GM12865 (cell line): ENCODE measurements at regions not wholly inside any gene's neighbourhood (a gene's known extent, or its start where the extent isn't known, plus 50 kb on each side); places are given as distances from the start of the nearest gene placed in this dataset.

ENCODE experiments used
- DNase-seq: peaks from one replicate; pipeline ENCODE4 v3.0.0; 2010; ENCODE audit warnings: low read depth
- H3K4me3 ChIP-seq: 2 replicates; pipeline ENCODE4 v1.5.1; 2011; ENCODE audit warnings: mild to moderate bottlenecking, low read depth, low read length, control low read depth
- CTCF ChIP-seq: IDR thresholded peaks from 2 replicates; pipeline ENCODE4 v1.5.1; 2011; ENCODE audit warnings: low read length, control low read depth, low read depth, inconsistent platforms; ENCODE audit not compliant: insufficient read depth; ENCODE audit errors: missing control alignments

DNA sequence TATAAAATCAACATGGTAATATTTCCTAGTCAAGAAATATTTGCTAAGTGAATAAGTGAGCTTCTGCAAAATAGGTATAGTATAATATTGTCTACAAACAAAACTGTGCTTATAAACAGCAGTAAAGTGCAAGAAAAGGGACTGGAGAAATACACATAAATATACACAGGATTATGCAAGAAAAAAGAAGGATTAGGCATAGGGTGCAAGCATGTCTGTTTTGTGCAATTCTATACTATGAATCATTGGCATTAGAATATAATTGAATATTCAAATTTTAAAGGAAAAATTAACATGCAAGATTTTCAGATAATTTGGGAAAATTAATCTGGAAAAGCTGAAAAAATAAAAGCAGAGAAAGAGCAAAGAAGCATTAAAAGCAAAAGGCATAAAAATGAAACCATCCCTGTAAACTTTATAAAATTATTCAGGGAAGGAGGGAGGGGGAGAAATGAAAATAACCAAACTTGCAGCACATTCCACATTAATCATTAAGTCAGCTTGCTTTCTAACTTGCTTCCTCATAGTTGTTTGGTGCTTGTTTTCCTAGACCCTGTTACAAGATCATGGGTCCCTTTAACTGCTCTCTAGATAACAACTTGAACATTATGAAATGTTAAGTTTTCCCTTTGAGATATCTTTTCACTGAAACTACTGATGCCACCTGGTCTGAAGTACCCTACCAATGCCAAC is 147.4 kb upstream of the STAC start:
- DNase-seq: no peak
- no peak for TF ChIP-seq CTCF
- no peak overlapping the region for H3K4me3 ChIP-seq

DNA sequence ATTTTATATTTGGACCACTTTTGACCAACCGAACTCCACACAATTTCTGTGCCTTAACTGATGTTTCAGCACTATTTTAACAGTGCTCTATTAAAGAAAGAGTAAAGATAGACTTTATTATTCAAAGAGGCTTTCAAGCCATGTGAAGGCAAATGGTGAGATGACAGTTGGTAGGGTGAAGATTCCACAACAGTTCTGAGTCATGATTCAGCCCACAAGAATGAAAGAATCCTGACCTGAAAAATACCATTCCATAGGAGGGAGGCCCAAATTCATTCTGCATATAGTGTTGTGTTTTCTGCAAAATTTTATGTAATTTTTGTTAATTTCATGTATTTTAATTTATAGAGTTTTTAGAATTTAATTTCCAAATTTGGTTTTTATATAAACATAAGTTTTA is 135.6 kb upstream of the STAC start:
- no peak for TF ChIP-seq CTCF
- H3K4me3 ChIP-seq: no peak overlapping the region
- no peak for DNase-seq

DNA sequence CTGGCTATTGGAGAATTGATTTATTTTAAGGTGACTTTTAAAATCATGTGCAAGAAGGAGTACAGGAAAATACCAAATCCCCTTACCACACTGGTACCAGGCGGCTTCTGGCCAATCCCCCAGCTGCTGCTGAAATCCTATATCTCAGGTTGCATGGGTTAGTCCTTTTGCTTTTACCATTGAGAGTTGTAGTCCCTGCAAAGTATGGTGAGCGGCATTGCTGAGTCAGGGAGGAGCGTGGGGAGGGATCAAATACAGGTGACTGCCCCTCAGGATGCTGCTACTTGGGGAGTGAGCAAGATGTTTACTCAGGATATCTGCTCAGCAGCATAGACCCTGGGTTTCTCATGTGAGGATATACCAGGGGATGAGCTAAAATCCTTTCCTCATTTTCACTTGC is 131.9 kb upstream of the STAC start:
- TF ChIP-seq CTCF: no peak
- H3K4me3 ChIP-seq: no peak overlapping the region
- no peak for DNase-seq

GRCh38 chr3:36250191-36250590 is 130.1 kb upstream of the STAC start:
- H3K4me3 ChIP-seq: no peak overlapping the region
- DNase-seq: no peak
- TF ChIP-seq CTCF: no peak

DNA sequence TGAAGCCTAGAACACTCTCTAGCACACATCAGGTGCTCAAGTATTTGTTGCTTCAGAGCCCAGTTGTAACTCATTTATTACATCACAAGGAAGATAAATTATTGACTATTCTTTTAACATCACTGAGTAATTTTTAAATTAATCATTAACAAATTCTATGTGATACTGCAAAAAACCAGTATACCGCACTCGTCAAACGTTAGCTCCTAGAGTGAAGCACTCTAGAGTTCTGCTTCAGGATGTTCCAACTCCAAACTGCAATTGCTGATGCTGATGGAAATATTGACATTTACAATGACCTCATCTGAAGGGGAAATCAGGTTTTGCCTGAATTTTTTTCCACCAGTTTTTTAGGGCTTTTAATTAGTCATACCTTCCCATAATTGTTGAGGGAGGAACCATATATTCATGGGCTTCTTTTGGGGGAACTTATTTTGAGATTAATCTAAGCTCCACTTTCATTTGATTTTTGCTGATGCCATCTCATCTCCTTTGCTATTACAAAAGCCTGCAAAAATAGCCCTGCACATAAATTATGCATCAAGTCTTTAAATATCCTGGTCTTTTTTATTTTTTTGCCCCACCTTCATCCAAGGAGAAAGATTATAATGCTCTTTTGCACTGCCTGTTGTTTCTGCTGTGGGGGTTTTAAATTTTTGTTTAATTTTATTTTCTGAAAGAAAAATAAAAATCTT is 123.0 kb upstream of the STAC start:
- no peak for DNase-seq
- no peak for TF ChIP-seq CTCF
- no peak overlapping the region for H3K4me3 ChIP-seq

DNA sequence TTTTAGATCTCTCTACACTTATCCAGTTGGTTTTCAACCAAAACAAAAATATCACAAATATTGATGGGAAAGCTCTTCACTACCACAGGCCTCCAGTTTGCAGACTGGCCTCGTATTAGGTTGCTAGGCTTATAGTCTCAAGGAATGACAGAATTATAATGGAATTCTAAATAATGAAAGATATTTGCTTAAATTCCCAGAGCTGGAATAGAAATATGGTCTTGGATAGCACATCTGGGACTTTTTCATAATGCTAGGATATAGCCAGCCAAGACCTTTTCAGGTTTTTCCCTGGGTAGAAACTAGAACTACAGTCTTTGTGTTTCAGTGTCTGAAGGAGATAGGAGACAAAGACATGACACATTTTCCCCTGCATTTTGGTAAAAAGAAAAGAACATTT is 121.9 kb upstream of the STAC start:
- TF ChIP-seq CTCF: no peak
- H3K4me3 ChIP-seq: no peak overlapping the region
- DNase-seq: no peak

DNA sequence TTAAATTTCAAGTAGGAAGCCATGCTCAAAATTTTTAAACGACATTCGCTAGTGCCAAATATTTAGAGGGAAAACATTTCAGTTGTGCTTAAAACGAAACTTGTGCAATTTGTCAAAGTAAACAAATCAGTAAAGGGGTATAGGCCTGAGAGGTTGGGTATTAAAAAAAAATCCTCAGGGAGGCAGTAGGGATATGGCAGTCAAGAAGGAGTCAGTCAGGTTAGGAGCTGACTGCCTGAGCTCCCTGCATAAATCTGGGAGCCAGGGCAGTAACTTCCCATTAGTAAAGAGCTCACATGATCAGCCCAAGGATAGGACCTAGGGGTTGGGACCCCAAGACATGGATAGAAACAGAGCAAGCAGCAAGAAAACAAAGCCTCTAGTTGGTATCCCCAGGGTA is 120.7 kb upstream of the STAC start:
- no peak for DNase-seq
- TF ChIP-seq CTCF: no peak
- H3K4me3 ChIP-seq: no peak overlapping the region
